ENCODE measurements at regions not wholly inside any gene's neighbourhood (a gene's known extent, or its start where the extent isn't known, plus 50 kb on each side); places are given as distances from the start of the nearest gene placed in this dataset.

GRCh38 chr4:81756042-81756441 is 284.3 kb upstream of the RASGEF1B start:
- no peak for TF ChIP-seq HDGF (IDR thresholded peaks at IDR 0.05)
- no peak for TF ChIP-seq PBX3 (IDR thresholded peaks at IDR 0.05; ENCODE audit: insufficient replicate concordance, low read depth, low read length)
- TF ChIP-seq CTCF (IDR thresholded peaks at IDR 0.05 in 2 of 3, conservative IDR thresholded peaks at IDR 0.05 in 1 of 3; ENCODE audit: control insufficient read depth in 2 of 3, extremely low read depth in 1 of 3, insufficient read depth in 1 of 3, low read depth in 3 of 3, low read length in 3 of 3), result no peak
- TF ChIP-seq SMAD5 (IDR thresholded peaks at IDR 0.05; ENCODE audit: low read depth), result no peak
- TF ChIP-seq EP300 (IDR thresholded peaks at IDR 0.05; ENCODE audit: borderline replicate concordance in 1 of 2, control insufficient read depth in 1 of 2, low read depth in 2 of 2, low read length in 2 of 2), result no peak
- TF ChIP-seq ZZZ3 (IDR thresholded peaks at IDR 0.05; ENCODE audit: control insufficient read depth, insufficient read length, low read depth), result no peak
- no peak for TF ChIP-seq EZH2 (IDR thresholded peaks at IDR 0.05; ENCODE audit: borderline replicate concordance, control insufficient read depth, low read depth, low read length)
- TF ChIP-seq IRF3 (IDR thresholded peaks at IDR 0.05), result no peak
- TF ChIP-seq CEBPZ (IDR thresholded peaks at IDR 0.05; ENCODE audit: low read depth, low read length), result no peak
- no peak for TF ChIP-seq ETV6 (conservative IDR thresholded peaks at IDR 0.05 in 1 of 2, IDR thresholded peaks at IDR 0.05 in 1 of 2; ENCODE audit: borderline replicate concordance in 1 of 2, low read depth in 1 of 2)
- TF ChIP-seq YY1 (IDR thresholded peaks at IDR 0.05; ENCODE audit: low read depth, low read length), result no peak
- TF ChIP-seq USF2 (IDR thresholded peaks at IDR 0.05; ENCODE audit: borderline replicate concordance, low read depth, low read length), result no peak
- TF ChIP-seq MAX (IDR thresholded peaks at IDR 0.05; ENCODE audit: low read depth, low read length), result no peak
- TF ChIP-seq ZNF24 (IDR thresholded peaks at IDR 0.05), result no peak

All from GM12878 (cell line).